ENCODE measurements at regions not wholly inside any gene's neighbourhood (a gene's known extent, or its start where the extent isn't known, plus 50 kb on each side); places are given as distances from the start of the nearest gene placed in this dataset.
"Not testable (repeated sequence)": the region's sequence is repeated elsewhere in the genome, so short reads cannot be mapped to it uniquely, and the experiment has no call there.

DNA sequence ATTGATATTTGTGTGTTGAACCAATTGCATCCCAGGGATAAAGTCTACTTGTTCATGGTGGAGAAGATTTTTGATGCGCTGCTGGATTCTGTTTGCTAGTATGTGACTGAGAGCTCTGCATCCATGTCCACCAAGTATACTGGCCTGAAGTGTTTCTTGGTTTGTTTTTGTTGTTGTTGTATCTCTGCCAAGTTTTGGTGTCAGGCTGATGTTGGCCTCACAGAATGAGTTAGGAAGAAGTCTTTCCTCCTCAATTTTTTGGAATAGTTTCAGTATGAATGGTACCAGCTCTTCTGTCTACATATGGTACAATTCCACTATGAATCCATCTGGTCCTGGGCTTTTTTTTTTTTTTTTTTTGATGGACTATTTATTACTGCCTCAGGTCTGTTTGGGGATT is 50.9 kb upstream of the OSTN start:
- DNase-seq = no peak

DNA sequence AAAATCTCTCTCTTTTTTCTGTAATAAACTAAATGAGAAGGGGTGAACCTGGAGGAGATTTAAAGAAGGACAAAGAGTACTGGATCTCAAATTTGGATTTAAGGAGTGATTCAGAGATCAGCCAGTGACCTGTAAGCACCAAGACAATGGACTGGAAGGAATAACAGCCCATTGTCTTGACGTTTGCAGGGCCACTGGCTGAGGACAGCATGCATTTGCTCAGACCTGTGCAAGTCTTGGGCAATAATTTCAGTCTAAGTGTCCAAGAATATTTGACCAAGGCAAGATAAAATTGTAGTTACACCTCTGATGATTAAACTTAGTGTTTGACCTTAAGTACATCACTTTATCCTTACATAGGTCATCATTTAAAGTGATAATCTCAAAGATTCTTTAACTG is 55.8 kb upstream of the OSTN start:
- DNase-seq = no peak

DNA sequence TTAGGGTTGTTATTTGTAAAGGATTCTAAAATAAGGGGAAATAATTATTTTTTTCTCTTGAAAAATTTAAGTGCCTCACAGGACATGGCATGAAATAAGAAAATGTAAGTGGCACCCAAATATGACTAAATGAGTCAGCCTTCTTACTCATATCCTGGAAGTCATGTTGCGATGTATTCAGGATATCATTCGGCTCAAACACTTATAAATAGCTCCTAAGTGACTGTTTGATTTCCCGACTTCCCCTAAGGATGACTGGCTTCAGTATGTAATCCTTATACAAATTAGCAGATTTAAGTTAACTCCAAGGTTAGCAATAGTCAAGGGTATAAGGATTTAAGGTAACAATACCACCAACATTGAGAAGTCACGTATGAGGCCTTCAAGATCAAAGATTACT is 57.3 kb upstream of the OSTN start:
- peak; percentile 44 for DNase-seq

DNA sequence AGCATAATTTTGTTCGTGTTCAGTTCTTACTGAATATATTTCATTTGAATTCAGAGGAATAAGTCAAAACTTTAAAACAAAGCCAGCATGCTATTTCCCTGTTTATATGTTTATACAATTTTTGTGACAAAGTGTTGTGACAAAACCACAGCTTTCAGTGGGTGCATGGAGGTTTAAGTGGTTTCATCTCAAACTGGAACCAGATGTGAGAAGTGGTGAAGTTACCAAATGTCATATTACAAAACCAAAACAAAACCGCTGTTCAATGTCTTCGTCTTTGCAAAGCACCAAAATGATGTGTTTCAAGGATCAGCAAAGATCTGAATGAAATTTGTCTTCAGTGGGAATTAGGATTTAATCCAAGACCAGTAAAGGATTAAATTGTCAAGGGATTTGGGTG is 59.3 kb upstream of the OSTN start:
- DNase-seq = no peak

DNA sequence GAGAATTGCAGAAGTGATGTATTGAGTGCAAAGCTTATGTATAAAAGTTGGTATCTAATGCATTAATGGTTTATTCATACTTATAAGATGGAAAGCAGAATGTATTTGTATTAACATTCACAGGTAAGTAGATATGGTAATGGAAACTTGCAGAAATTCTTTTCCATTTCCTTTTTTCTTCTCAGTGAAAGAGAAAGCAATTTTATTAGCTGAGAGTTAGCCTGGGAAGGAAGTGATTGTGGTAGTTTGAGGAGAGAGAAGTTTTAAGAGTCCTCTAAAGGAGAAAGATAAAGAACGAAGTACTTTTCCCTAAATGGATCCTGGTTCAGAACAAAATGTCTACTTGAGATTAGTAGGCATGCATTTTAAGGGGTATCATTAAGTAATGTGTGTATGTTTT is 60.1 kb upstream of the OSTN start:
- no peak for DNase-seq

DNA sequence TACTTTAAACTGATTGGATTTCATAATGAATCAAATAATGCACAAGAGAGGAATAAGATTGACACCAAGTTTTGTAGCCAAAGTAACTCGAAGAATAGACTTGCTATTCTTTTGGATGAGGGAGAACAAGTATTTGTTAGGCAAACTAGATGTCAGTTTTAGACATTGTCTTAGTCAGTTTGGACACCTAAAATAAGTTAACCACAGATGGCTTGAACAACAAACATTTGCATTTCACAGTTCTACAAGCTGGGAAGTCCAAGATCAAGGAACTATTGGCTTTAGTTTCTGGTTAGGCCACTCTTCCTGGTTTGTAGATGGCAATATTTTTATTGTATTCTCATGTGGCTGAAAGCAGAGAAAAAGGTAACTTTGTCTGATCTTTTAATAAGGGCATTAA is 61.3 kb upstream of the OSTN start:
- no peak for DNase-seq

DNA sequence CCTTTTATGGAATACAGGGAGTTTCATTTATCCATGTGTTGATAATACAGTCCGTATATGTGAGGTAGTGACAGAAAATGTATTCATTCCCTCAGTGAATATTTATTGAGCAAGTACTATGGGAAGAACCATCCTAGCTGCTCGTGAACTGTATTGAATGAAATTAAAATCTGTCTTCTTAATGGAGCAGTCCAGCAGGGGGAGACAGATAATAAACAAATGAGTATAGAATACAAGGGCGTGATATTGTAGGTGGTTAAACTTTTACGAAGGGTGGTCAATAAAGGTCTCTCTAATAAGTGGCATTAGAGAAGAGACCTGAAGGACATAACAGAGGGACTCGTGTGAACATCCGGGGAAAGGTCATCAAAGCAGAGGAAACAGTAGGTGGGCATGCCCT is 62.7 kb upstream of the OSTN start:
- no peak for DNase-seq

DNA sequence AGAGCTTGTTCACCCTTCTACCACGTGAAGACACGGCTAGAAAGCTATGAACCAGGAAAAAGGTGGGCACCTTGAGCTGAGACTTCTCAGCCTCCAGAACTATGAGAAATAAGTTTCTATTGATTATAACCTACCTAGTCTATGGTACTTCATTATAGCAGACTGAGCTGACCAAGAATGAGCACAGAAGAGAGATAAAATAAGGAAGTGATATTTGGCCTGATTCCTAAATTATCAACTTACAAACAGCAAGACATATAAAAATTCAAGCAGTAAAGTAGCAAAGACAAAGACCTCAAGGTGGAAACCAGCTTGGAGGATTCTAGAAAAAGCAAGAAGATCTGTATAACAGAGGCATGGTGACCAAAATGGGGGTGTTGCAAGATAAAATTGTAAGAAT is 63.9 kb upstream of the OSTN start:
- DNase-seq = no peak

DNA sequence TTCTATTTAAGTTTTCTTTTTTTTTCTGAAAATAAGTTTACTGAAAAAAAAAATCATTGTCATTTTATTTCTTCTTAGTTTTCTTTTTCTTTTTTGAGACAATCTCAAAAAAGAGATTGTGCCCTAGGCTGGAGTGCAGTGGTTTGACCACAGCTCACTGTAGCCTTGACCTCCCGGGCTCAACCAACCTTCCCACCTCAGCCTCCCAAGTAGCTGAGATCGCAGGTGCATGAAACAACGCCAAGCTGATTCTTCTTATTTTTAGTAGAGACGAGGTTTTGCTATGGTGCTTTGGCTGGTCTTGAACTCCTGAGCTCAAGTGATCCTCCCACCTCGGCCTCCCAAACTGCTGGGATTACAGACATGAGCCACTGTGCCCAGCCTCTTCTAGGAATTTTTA is 65.7 kb upstream of the OSTN start:
- DNase-seq = no peak

DNA sequence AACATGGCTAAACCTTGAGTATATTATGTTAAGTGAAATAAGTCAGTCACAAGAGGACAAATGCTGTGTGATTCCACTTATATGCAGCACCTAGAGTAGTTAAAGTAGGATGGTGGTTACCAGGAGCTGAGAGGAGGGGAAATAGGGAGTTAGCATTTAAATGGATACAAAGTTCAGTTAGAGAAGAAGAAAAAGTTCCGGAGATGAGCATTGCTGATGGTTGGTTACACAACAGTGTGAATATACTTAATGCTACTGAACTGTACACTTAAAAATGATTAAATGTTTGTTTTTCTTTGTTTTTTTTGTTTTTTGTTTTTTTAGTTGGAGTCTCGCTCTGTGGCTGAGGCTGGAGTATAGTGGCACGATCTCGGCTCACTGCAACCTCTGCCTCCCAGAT is 67.7 kb upstream of the OSTN start:
- no peak for DNase-seq

DNA sequence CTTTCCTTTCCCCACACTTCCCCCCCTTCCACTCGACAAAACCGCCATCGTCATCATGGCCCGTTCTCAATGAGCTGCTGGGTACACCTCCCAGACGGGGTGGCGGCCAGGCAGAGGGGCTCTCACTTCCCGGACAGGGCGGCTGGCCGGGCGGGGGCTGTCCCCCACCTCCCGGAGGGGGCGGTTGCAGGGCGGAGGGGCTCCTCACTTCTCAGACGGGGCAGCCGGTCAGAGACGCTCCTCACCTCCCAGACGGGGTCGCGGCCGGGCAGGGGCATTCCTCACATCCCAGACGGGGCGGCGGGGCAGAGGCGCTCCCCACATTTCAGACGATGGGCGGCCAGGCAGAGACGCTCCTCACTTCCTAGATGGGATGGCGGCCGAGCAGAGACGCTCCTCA is 74.2 kb upstream of the OSTN start:
- not testable (repeated sequence) for DNase-seq

DNA sequence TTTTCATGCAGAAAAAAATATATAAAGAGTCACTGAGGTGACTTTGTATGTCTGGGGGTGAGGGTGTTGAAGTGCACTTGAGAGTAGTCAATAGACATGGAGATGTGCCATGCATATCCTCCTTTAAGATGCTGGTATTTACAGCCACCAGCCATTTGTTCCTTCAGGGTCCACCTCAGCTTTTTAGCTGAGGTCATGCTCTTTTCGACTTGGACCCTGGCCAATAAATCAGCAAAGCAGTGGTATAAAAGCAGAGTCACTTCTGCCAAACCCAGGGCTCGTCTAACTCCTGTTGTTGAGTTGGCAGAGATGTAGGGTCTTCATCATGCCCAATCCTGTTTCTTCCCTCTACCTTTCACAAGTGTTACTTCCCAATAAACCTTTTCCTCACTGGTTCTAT is 75.1 kb upstream of the OSTN start:
- no peak for DNase-seq

DNA sequence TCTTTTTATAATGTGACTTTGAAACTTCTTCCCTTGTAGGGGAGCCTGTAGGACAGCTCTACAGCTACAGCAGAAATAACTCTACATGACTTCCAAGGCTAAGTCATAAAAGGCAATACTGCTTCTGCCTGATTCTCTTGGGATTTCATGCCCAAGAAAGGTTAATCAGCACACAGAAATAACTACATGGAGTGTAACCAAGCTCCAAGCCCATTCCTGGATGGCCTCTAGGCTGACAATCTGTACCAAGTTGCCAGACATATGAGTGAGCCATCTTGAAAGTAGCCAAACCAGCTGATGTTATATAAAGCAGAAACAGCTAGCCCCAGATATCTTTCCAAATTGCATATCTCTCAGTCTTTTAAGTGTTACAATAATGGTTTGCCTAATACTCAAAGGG is 75.8 kb upstream of the OSTN start:
- DNase-seq = no peak

DNA sequence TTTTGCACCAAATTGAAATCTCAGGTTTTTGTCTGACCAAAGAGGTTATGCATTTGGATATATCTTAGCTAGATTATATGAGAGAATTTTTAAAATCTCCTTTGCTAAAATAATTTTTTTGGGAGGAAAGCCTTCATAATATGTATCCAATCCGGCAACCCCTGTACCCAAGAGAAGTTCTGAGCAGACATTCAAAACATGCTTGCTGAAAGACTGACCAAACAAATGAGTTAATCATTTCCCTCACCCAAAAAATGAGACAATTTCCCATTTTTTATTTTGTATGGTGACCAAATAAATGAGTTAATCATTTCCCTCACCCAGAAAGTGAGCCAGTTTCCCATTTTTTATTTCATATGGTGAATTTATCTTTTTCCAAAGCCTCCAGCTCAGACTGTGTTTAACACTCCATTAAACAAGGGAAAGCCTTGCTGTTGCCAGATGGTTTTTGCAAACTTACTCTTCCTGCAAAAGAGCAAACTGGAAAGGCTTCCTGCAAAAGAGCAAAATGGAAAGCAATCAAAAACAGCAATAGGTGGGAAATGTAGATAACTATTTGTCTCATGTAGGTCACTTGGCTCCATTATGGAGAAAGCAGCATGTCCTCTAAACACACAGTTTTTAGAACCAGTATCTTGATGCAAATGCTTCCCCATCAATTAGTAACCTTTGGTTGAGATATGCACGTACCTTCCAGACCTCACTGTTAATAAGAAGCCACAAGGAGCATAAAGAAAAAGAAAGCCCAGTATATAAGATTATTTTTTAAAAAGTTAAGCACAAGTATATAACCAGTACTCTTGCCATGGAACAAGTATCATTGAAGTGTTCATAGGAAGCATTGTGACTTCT is 78.4 kb upstream of the OSTN start:
- no peak for DNase-seq

DNA sequence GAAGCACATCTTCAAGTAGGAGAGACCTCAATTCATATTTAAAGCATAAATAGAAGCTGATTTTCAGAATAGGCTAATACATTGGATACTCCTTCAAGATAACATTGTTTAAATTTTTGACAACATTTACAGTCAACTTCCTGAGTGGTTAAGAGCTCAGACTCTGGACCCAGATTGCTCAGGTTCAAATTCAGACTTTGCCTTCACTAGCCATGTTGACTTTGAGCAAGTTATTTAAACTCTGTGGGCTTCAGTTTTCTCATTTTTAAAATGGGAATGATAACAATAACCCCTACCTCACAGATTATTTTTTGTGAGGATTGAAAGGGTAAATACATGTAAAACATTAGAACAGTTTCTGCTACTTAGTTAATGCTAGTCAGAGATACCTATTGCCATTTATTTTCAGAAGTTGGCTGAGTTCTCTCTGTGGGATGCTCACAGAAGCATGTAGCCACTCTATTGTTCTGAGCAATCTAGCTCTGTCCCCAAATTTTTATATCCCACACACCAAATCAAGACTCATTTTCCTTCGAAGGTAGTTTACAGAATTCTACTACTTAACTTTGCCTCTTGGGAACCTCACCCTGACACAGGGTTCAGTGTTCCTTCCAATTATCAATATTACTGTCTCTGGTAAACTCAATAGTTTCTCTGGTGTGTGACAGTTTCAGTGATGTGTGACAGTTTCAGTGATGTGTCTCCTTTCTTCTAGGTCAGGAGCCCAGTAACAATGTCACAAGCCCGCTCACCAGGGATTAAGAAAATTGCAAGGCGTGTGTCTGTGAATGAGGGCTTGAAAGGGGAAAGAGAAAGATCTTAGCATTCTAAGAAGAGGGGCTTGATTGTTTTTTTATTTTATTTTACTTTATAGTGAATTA is 79.4 kb upstream of the OSTN start:
- DNase-seq = no peak

DNA sequence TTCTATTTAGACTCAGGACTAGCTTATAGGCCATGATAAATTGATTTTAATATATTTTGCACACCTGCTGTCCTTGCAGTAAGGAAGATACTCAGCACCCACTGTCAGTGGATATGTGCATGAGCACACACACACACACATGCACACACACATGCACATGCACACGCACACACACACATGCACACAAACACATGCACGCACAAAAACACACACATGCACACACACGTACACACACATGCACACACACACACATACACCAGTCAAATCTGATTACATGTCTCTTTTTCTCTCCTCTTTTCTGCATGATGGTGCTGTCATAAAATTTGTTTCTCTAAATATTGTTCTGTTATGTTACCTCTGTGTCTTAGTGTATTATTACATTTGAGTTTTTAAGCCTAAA is 87.3 kb upstream of the OSTN start:
- DNase-seq = no peak

DNA sequence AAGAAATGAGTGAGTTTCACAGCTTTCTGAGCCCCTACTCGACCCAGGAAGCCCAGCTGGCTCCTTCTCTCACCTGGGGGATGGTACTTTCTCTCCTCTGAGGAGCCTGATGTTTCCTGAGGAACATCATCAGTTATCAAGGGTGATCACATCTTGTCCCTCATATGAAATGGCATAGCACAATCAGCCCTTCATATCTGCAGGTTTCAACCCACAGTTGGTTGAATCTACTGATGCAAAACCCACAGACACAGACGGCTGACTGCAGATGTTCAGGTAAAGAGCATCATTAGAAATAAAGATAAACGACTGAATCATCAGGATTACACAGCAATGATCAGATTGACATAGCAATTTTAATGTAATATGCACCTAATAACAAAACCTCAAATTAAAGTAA is 93.6 kb upstream of the OSTN start:
- no peak for DNase-seq

DNA sequence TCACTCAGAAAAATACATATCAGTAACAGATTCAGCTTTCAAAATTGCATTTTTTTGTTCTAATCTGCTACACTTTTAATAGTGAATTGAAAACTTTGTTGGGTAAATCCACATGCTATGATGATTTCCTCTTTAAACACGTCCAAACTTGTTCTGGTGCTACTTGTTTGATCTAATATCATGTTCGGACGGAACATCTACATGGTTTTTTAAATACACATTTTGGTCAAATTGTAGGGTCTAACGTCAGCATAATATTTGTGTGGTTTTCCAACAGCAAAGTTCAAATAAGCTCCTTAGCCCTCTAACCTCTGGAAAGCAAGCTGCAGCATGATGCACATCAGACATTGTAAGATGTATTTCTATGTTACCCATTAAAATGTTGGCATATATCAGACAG is 98.5 kb upstream of the OSTN start:
- no peak for DNase-seq

DNA sequence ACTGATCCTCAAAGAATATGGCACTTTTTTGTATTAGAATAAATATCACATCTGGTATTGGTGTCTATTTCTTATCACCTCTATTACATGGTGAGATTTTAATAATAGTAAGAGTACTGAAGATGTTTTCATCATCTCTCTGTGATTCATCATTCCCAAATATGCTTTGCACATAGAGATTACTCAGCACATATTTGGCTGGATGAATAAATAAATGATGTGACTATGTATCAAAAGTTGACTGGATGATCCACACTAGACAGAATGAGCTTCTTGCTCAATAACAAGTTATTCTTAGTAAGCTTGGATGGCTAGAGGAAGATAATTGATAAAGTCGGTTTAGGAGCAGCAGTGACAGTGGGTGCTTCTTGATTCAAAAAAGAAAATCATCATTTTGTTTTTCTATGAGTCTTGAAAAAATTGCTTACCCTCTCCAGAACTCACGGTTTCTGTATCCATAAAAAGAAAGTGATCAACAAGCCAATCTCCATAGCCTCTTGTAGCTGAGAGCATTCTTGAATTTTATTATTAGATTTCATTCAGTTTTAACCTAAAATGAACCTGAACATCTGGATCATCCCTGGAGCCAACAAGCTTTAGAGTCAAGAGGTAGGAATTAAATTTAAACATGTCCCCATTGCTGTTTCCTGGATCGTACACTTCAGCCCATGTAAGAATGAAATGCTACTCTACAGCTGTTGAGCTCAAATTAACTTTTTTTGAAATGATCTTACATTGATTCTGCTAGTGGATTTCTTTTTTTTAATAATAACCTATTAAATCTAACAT is 104.8 kb upstream of the OSTN start:
- DNase-seq = peak; percentile 80

DNA sequence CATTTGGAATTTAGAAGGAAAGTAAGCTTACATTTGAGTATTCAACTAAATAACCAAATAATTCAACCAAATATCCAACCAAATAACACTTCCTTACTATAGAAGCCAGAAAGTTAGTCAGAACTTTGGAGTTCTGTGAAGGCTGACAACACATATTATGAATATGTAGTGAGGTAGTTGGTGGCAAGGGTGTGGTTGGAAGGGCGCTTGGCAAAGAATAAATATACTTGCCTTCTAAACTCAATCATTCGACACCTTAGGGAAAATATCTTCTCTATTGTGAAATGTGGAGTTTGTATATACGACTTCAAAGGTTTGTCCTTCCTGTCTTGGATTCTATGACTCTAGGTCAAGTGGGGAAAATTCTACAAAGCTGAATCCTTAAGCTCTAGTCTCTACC is 111.7 kb upstream of the OSTN start:
- DNase-seq = no peak

DNA sequence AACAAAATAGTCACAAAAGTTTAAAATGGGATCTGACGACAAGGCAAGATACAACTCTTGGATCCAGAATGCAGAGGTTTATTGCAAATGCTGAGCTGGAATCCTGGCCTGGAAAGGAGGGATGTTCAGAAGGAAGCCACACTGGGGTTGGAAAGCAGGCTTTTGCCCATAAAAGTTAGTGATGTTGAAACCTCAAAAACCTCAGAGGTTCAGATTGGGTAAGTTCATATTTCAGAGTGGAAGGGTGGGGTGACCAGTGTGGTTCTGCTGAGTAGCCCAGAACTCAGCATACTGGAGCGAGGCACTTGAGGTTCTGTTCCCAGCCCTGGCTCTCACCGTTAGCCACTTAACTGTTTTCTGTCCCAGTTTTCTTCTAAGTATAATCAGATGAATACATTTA is 114.0 kb upstream of the OSTN start:
- no peak for DNase-seq

DNA sequence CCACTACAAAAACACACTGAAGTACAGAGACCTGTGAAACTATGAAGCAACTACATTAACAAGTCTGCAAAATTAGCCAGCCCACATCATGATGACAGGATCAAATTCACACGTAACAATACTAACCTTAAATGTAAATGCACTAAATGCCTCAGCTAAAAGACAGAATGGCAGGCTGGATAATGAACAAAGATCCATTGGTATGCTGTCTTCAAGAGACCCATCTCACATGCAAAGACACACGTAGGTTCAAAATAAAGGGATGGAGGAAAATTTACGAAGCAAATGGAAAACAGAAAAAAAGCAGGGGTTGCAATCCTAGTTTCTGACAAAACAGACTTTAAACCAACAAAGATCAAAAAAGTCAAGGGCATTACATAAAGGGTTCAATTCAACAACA is 120.1 kb upstream of the OSTN start:
- not testable (repeated sequence) for DNase-seq

DNA sequence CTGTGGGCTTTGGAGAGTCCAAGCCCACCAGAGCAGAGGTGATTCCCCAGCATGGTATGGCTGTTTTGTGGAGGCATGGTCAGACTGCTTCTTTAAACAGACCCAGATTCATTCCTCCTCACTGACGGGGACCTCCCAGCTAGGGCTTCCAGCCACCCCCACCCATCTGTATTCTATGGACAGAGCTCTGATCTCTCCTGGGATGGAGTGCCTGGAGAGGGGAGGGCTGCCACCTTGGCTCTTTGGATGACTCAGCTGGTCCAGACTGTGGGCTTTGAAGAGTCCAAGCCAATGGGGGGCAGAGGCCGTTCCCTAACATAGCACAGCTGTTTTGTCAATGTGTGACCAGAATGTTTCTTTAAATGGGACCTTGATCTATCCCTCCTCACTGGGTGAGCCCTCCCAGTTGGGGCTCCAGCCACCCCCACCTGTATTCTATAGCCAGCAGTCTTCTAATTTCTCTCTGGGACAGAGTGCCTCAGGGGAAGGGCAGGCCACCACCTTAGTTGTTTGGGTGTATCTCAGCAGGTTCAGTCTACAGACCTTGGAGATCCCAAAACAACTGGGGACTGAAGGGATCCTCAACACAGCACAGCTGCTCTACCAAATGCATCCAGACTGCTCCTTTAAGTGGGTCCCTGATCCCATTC is 122.0 kb upstream of the OSTN start:
- DNase-seq = no peak
